Natural killer cell (primary cell): ENCODE measurements at regions not wholly inside any gene's neighbourhood (a gene's known extent, or its start where the extent isn't known, plus 50 kb on each side); places are given as distances from the start of the nearest gene placed in this dataset.

Source experiments
- ATAC-seq, 3 donors: fragments of 150-1000 bp in 2 of 3; fragments of 200-7000 bp in 1 of 3; cut with Tn5 transposase; 1 replicate in 1 of 3; 2 replicates in 2 of 3; pipeline ENCODE4 v1.10.0; 2021; ENCODE audit warnings: mild to moderate bottlenecking in 2 of 3, moderate library complexity in 2 of 3
- DNase-seq, 2 donors: peaks; one replicate each; pipeline versions ENCODE4 v3.0.0 to v3.0.0-alpha.2; 2013 to 2021; ENCODE audit warnings: mixed read lengths in 1 of 2
- H3K27ac ChIP-seq: one replicate; pipeline ENCODE4 v1.5.1; 2013; ENCODE audit warnings: mild to moderate bottlenecking, low read length
- H3K27me3 ChIP-seq: one replicate; pipeline ENCODE4 v1.6.1; 2013; ENCODE audit warnings: low read length; ENCODE audit not compliant: control insufficient read depth, insufficient read depth
- H3K36me3 ChIP-seq: one replicate; pipeline ENCODE4 v1.6.1; 2013; ENCODE audit warnings: low read length; ENCODE audit not compliant: control insufficient read depth, insufficient read depth
- H3K4me1 ChIP-seq: one replicate; pipeline ENCODE4 v1.6.1; 2013; ENCODE audit warnings: low read length; ENCODE audit not compliant: control insufficient read depth, insufficient read depth
- H3K4me3 ChIP-seq: one replicate; pipeline ENCODE4 v1.5.1; 2013; ENCODE audit warnings: low read length
- H3K9me3 ChIP-seq: one replicate; pipeline ENCODE4 v1.6.1; 2013; ENCODE audit warnings: low read length; ENCODE audit not compliant: control insufficient read depth, insufficient read depth
- H3K27ac Mint-ChIP-seq, 2 donors: one replicate each; pipeline ENCODE4 v1.8.0; 2022; ENCODE audit warnings: mild to moderate bottlenecking in 2 of 2, mixed read lengths in 2 of 2, moderate library complexity in 1 of 2
- H3K27me3 Mint-ChIP-seq, 2 donors: one replicate each; pipeline ENCODE4 v1.8.0; 2022; ENCODE audit warnings: low read depth in 2 of 2, mixed read lengths in 2 of 2
- H3K36me3 Mint-ChIP-seq: one replicate; pipeline ENCODE4 v1.8.0; 2022; ENCODE audit warnings: mixed read lengths
- H3K4me1 Mint-ChIP-seq, 2 donors: one replicate each; pipeline ENCODE4 v1.8.0; 2022; ENCODE audit warnings: mixed read lengths in 2 of 2
- H3K4me3 Mint-ChIP-seq: one replicate; pipeline ENCODE4 v1.8.0; 2022; ENCODE audit warnings: mild to moderate bottlenecking, moderate library complexity, mixed read lengths
- H3K9me3 Mint-ChIP-seq, 2 donors: one replicate each; pipeline ENCODE4 v1.8.0; 2022; ENCODE audit warnings: mixed read lengths in 2 of 2
- CTCF ChIP-seq: fragments of 200-600 bp; IDR thresholded peaks from one replicate; pipeline ENCODE4 v1.8.0; 2022; ENCODE audit warnings: antibody characterized with exemption
- WGBS: methylation state at CpG from one replicate; pipeline ENCODE4 v1.1.7; 2013; ENCODE audit warnings: missing lambda C conversion rate; ENCODE audit not compliant: insufficient coverage; 5-methylcytosine and 5-hydroxymethylcytosine counted together
- intact Hi-C: fragments of 100-400 bp; cut with micrococcal nuclease; formaldehyde crosslinking; loops from one replicate; pipeline ENCODE4 v1.14.2; 2022

- WGBS = 83% methylated on average over 3 of the region's 3 CpGs
- peaks cover 12 to 16% of the 10 kb centered on the region in 2 donors for H3K9me3 Mint-ChIP-seq
- H3K4me1 ChIP-seq = no peaks in the 10 kb centered on the region
Observed at GRCh38 chr18:34299828-34300227, 75.1 kb upstream of the NOL4 start.

GRCh38 chr18:34311468-34311867, 86.8 kb upstream of the NOL4 start:
- H3K4me3 Mint-ChIP-seq = no peak overlapping the region
- Histone ChIP-seq H3K27ac (no peak overlapping the region), H3K27me3 (no peaks in the 10 kb centered on the region), H3K4me1 (no peaks in the 10 kb centered on the region), H3K4me3 (no peak overlapping the region), H3K36me3 (no peaks in the 10 kb centered on the region), H3K9me3 (no peaks in the 10 kb centered on the region)
- H3K9me3 Mint-ChIP-seq = peaks cover 5 to 8% of the 10 kb centered on the region in 2 donors
- no CpG with 5 or more reads among the region's 1 CpG for WGBS
- H3K27me3 Mint-ChIP-seq = no peaks in the 10 kb centered on the region
- DNase-seq (no peak), ATAC-seq (no peak)
- intact Hi-C loops = no loop called here
- H3K27ac Mint-ChIP-seq = no peak overlapping the region
- H3K36me3 Mint-ChIP-seq = no peaks in the 10 kb centered on the region
- H3K4me1 Mint-ChIP-seq = no peaks in the 10 kb centered on the region
- TF ChIP-seq CTCF = no peak

More at GRCh38 chr18:34299828-34300227, 75.1 kb upstream of the NOL4 start:
- ATAC-seq (no peak), DNase-seq (no peak)
- H3K27ac ChIP-seq = no peak overlapping the region
- H3K36me3 ChIP-seq = no peaks in the 10 kb centered on the region
- H3K27ac Mint-ChIP-seq = no peak overlapping the region
- intact Hi-C loops = no loop called here
- no peak overlapping the region for H3K4me3 ChIP-seq
- no peaks in the 10 kb centered on the region for H3K27me3 Mint-ChIP-seq
- TF ChIP-seq CTCF = no peak
- H3K36me3 Mint-ChIP-seq = peaks cover 10% of the 10 kb centered on the region
- H3K9me3 ChIP-seq = peaks cover 6% of the 10 kb centered on the region
- H3K27me3 ChIP-seq = no peaks in the 10 kb centered on the region
- no peak overlapping the region for H3K4me3 Mint-ChIP-seq
- H3K4me1 Mint-ChIP-seq = no peaks in the 10 kb centered on the region

- ATAC-seq (no peak), DNase-seq (no peak)
- Histone ChIP-seq H3K4me1 (no peaks in the 10 kb centered on the region), H3K27me3 (no peaks in the 10 kb centered on the region), H3K27ac (no peak overlapping the region), H3K9me3 (no peaks in the 10 kb centered on the region), H3K4me3 (no peak overlapping the region), H3K36me3 (no peaks in the 10 kb centered on the region)
- intact Hi-C loops = no loop called here
- Mint-ChIP-seq H3K36me3 (no peaks in the 10 kb centered on the region), H3K27me3 (no peaks in the 10 kb centered on the region), H3K27ac (no peak overlapping the region), H3K4me3 (no peak overlapping the region), H3K9me3 (peaks cover 0 to 3% of the 10 kb centered on the region in 2 donors), H3K4me1 (no peaks in the 10 kb centered on the region)
- no peak for TF ChIP-seq CTCF
- WGBS = 80% methylated on average over 1 of the region's 4 CpGs
Observed at GRCh38 chr18:34314847-34315246, 90.1 kb upstream of the NOL4 start.

GRCh38 chr18:34315591-34316352, 91.1 kb upstream of the NOL4 start:
- WGBS = 81% methylated on average over 5 of the region's 6 CpGs
- no peak overlapping the region for H3K27ac Mint-ChIP-seq

More at GRCh38 chr18:34315591-34316352, 91.1 kb upstream of the NOL4 start:
- H3K36me3 Mint-ChIP-seq = no peaks in the 10 kb centered on the region
- DNase-seq (no peak), ATAC-seq (no peak)
- H3K4me1 Mint-ChIP-seq = no peaks in the 10 kb centered on the region
- peaks cover 0 to 3% of the 10 kb centered on the region in 2 donors for H3K9me3 Mint-ChIP-seq
- Histone ChIP-seq H3K4me3 (no peak overlapping the region), H3K4me1 (no peaks in the 10 kb centered on the region), H3K36me3 (no peaks in the 10 kb centered on the region), H3K27ac (no peak overlapping the region), H3K9me3 (no peaks in the 10 kb centered on the region), H3K27me3 (no peaks in the 10 kb centered on the region)
- H3K27me3 Mint-ChIP-seq = no peaks in the 10 kb centered on the region
- H3K4me3 Mint-ChIP-seq = no peak overlapping the region
- intact Hi-C loops = no loop called here
- no peak for TF ChIP-seq CTCF
